Transverse colon (tissue), 4 donors: ENCODE measurements at regions not wholly inside any gene's neighbourhood (a gene's known extent, or its start where the extent isn't known, plus 50 kb on each side); places are given as distances from the start of the nearest gene placed in this dataset.

ENCODE experiments used
- DNase-seq: peaks from one replicate; pipeline ENCODE4 v3.0.0-alpha.2; 2019
- H3K27ac ChIP-seq, 4 donors: fragments of 200-600 bp; sonication (generic); 2 replicates each; pipeline ENCODE4 v1.5.1; 2016 to 2018; ENCODE audit warnings: inconsistent platforms in 4 of 4
- H3K27me3 ChIP-seq: fragments of 200-600 bp; sonication (generic); 2 replicates; pipeline ENCODE4 v1.5.1; 2017; ENCODE audit warnings: inconsistent platforms
- H3K36me3 ChIP-seq, 4 donors: fragments of 200-600 bp; sonication (generic); 2 replicates each; pipeline ENCODE4 v1.5.1; 2017 to 2019; ENCODE audit warnings: inconsistent platforms in 4 of 4
- H3K4me1 ChIP-seq, 4 donors: fragments of 200-600 bp; sonication (generic); 2 replicates each; pipeline ENCODE4 v1.5.1; 2017 to 2020; ENCODE audit warnings: inconsistent platforms in 4 of 4
- H3K4me3 ChIP-seq, 4 donors: fragments of 200-600 bp; sonication (generic); 1 replicate in 1 of 4; 2 replicates in 3 of 4; pipeline versions ENCODE4 v1.5.1 to v1.6.1; 2017 to 2019; ENCODE audit warnings: inconsistent platforms in 4 of 4
- H3K9me3 ChIP-seq, 2 donors: fragments of 200-600 bp; sonication (generic); 2 replicates each; pipeline ENCODE4 v1.5.1; 2017 to 2019; ENCODE audit warnings: inconsistent platforms in 2 of 2
- CTCF ChIP-seq, 5 experiments: fragments of 200-600 bp in 3 of 5; fragments of 450-650 bp in 2 of 5; sonication (generic) in 3 of 5; IDR thresholded peaks; 1 replicate in 2 of 5; 2 replicates in 3 of 5; pipeline ENCODE4 v1.5.1; 2016 to 2017; ENCODE audit warnings: antibody characterized with exemption in 5 of 5, inconsistent platforms in 3 of 5, mild to moderate bottlenecking in 2 of 5, moderate library complexity in 1 of 5
- EP300 ChIP-seq: sonication (generic); formaldehyde crosslinking; IDR thresholded peaks from one replicate; pipeline ENCODE4 v1.6.1; 2017; ENCODE audit warnings: antibody characterized with exemption, low read depth
- POLR2A ChIP-seq: fragments of 450-650 bp; IDR thresholded peaks from one replicate; pipeline ENCODE4 v1.6.1; 2016; ENCODE audit warnings: antibody characterized with exemption, mild to moderate bottlenecking, moderate library complexity
- POLR2AphosphoS5 ChIP-seq, 3 donors: sonication (generic); formaldehyde crosslinking; IDR thresholded peaks; one replicate each; pipeline ENCODE4 v1.6.1; 2016; ENCODE audit warnings: antibody characterized with exemption in 3 of 3
- WGBS, 2 donors: methylation state at CpG; one replicate each; pipeline ENCODE4 v1.1.5; 2018; ENCODE audit warnings: low coverage in 1 of 2; 5-methylcytosine and 5-hydroxymethylcytosine counted together
- in situ Hi-C, 4 donors: fragments of 200-750 bp; cut with MboI; loops; one replicate each; pipeline versions ENCODE4 v1.15.0 to v1.15.1; 2017; ENCODE audit warnings: low sequenced_read_pairs in 3 of 4, low pct_ligation_motif_present in 1 of 4, low pct_unique_long_range_greater_than_20kb in 1 of 4
- intact Hi-C: fragments of 100-400 bp; cut with DNase I; formaldehyde crosslinking; loops from one replicate; pipeline ENCODE4 v1.15.1; 2023; ENCODE audit warnings: low total_unique reads

- Histone ChIP-seq H3K27ac (no peak overlapping the region), H3K9me3 (no peaks in the 10 kb centered on the region), H3K36me3 (no peaks in the 10 kb centered on the region), H3K27me3 (no peaks in the 10 kb centered on the region), H3K4me3 (no peak overlapping the region), H3K4me1 (no peaks in the 10 kb centered on the region)
- no peak for TF ChIP-seq POLR2AphosphoS5 (IDR thresholded peaks at IDR 0.05)
- TF ChIP-seq EP300, result no peak
- TF ChIP-seq POLR2A, result no peak
- TF ChIP-seq CTCF (IDR thresholded peaks at IDR 0.05), result no peak
- intact Hi-C loops, result no loop called here
- DNase-seq, result no peak
- WGBS, 2 donors, result 75 to 89% methylated on average over 2 of the region's 2 CpGs
- in situ Hi-C loops, result no loop called here
These were observed 1163.0 kb downstream of the SI start for GRCh38 chr3:163915280-163915679.

- H3K4me1 ChIP-seq, result no peaks in the 10 kb centered on the region
- intact Hi-C loops, result no loop called here
- H3K27me3 ChIP-seq, result no peaks in the 10 kb centered on the region
- no peaks in the 10 kb centered on the region for H3K36me3 ChIP-seq
- H3K27ac ChIP-seq, result no peak overlapping the region
- in situ Hi-C loops, result no loop called here
- TF ChIP-seq CTCF (IDR thresholded peaks at IDR 0.05) (no peak), EP300 (no peak), POLR2A (no peak), POLR2AphosphoS5 (IDR thresholded peaks at IDR 0.05) (no peak)
- H3K9me3 ChIP-seq, result no peaks in the 10 kb centered on the region
- no peak for DNase-seq
- H3K4me3 ChIP-seq, result no peak overlapping the region
- 85% methylated on average over 1 of the region's 1 CpG; no CpG with 5 or more reads in 1 of the 2 donors for WGBS, 2 donors
These were observed 1163.7 kb downstream of the SI start for GRCh38 chr3:163914567-163914966.

- in situ Hi-C loops (no loop called here), intact Hi-C loops (no loop called here)
- Histone ChIP-seq H3K27me3 (no peaks in the 10 kb centered on the region), H3K36me3 (no peaks in the 10 kb centered on the region), H3K9me3 (no peaks in the 10 kb centered on the region), H3K27ac (no peak overlapping the region), H3K4me3 (no peak overlapping the region), H3K4me1 (no peaks in the 10 kb centered on the region)
- WGBS, 2 donors, result 77 to 84% methylated on average over 7 of the region's 7 CpGs
- no peak for DNase-seq
- no peak for TF ChIP-seq POLR2A
- TF ChIP-seq EP300, result no peak
- TF ChIP-seq POLR2AphosphoS5 (IDR thresholded peaks at IDR 0.05), result no peak
- TF ChIP-seq CTCF (IDR thresholded peaks at IDR 0.05), result no peak
These were observed 1186.5 kb downstream of the SI start for GRCh38 chr3:163891771-163892170.

GRCh38 chr3:163890661-163891060 is 1187.6 kb downstream of the SI start:
- H3K4me3 ChIP-seq, result no peak overlapping the region
- H3K4me1 ChIP-seq, result no peaks in the 10 kb centered on the region
- no peak for DNase-seq
- H3K9me3 ChIP-seq, result no peaks in the 10 kb centered on the region
- TF ChIP-seq CTCF (IDR thresholded peaks at IDR 0.05) (no peak), EP300 (no peak), POLR2A (no peak)
- intact Hi-C loops, result no loop called here
- WGBS, 2 donors, result 41 to 88% methylated on average over 2 of the region's 2 CpGs
- H3K36me3 ChIP-seq, result no peaks in the 10 kb centered on the region
- no peaks in the 10 kb centered on the region for H3K27me3 ChIP-seq
- H3K27ac ChIP-seq, result no peak overlapping the region
- in situ Hi-C loops, result no loop called here
